ENCODE measurements at regions not wholly inside any gene's neighbourhood (a gene's known extent, or its start where the extent isn't known, plus 50 kb on each side); places are given as distances from the start of the nearest gene placed in this dataset.

DNA sequence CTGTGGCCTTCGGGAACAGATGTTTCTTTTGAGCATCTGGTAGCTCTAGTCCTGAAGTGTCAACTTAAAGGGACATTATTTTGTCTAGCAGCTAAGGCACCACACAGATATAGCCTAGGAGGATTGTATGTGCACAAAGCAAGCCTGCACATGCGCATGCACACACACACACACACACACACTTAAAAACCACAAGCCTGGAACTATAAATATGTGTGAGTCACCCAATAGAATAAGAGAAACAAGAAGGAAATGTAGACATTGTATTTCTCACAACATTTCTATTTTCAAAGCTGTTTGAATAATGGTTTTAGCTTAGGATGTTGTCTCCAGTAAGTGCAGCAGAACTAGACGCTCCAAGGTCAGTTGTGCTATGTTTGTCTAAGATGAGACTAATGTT lies 516.5 kb downstream of the SUCLA2 start:
- WGBS, 4 donors: 34 to 41% (median 38%) methylated on average over 3 of the region's 3 CpGs

GRCh38 chr13:47481536-47481935 lies 519.5 kb downstream of the SUCLA2 start:
- H3K9me3 ChIP-seq (replicated peaks in 1 of 3): no peaks in the 10 kb centered on the region
- intact Hi-C loops (cut with DNase I): no loop called here
- no peaks in the 10 kb centered on the region for H3K36me3 ChIP-seq (replicated peaks in 1 of 2)
- no peak overlapping the region for H3K4me3 ChIP-seq
- no peaks in the 10 kb centered on the region for H3K4me1 ChIP-seq (replicated peaks in 1 of 2)
- no peak for TF ChIP-seq POLR2A (IDR thresholded peaks at IDR 0.05)
- TF ChIP-seq CTCF (IDR thresholded peaks at IDR 0.05): no peak
- no peak for DNase-seq
- H3K27me3 ChIP-seq: no peaks in the 10 kb centered on the region
- H3K27ac ChIP-seq: no peak overlapping the region

More for the DNA sequence above, 516.5 kb downstream of the SUCLA2 start:
- no peak overlapping the region for H3K27ac ChIP-seq
- no peaks in the 10 kb centered on the region for H3K27me3 ChIP-seq
- intact Hi-C loops (cut with DNase I): no loop called here
- no peak overlapping the region for H3K4me3 ChIP-seq
- DNase-seq: no peak
- H3K36me3 ChIP-seq (replicated peaks in 1 of 2): no peaks in the 10 kb centered on the region
- no peak for TF ChIP-seq POLR2A (IDR thresholded peaks at IDR 0.05)
- no peak for TF ChIP-seq CTCF (IDR thresholded peaks at IDR 0.05)
- H3K4me1 ChIP-seq (replicated peaks in 1 of 2): no peaks in the 10 kb centered on the region
- no peaks in the 10 kb centered on the region for H3K9me3 ChIP-seq (replicated peaks in 1 of 3)

DNA sequence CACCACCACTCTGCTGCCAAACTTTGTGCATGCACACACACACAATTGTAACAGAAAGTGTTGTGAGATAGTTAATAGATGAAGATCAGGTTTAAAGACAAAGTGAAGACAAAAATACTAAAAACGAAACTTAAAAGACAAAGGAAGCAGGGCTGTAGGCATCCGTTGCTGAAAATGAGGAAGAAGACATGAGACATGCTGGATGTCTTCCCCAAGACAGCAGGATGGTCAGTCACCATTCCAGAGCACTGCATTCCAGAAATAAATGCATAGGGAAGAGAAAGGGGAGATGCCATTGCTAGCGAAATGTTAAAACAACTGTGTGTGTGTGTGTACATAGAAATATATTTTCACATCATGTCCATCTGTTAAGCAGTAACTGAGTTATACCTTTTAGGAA lies 520.1 kb downstream of the SUCLA2 start:
- Histone ChIP-seq H3K9me3 (replicated peaks in 1 of 3) (no peaks in the 10 kb centered on the region), H3K4me3 (no peak overlapping the region), H3K27ac (no peak overlapping the region), H3K4me1 (replicated peaks in 1 of 2) (no peaks in the 10 kb centered on the region), H3K27me3 (no peaks in the 10 kb centered on the region), H3K36me3 (replicated peaks in 1 of 2) (no peaks in the 10 kb centered on the region)
- DNase-seq: no peak
- 48 to 58% (median 53%) methylated on average over 3 of the region's 3 CpGs for WGBS, 4 donors
- TF ChIP-seq POLR2A (IDR thresholded peaks at IDR 0.05) (no peak), CTCF (IDR thresholded peaks at IDR 0.05) (no peak)
- intact Hi-C loops (cut with DNase I): no loop called here

GRCh38 chr13:47480121-47480520 lies 521.0 kb downstream of the SUCLA2 start:
- Histone ChIP-seq H3K36me3 (replicated peaks in 1 of 2) (no peaks in the 10 kb centered on the region), H3K4me1 (replicated peaks in 1 of 2) (no peaks in the 10 kb centered on the region), H3K27ac (no peak overlapping the region), H3K9me3 (replicated peaks in 1 of 3) (no peaks in the 10 kb centered on the region), H3K4me3 (no peak overlapping the region), H3K27me3 (no peaks in the 10 kb centered on the region)
- intact Hi-C loops (cut with DNase I): no loop called here
- 62 to 80% (median 70%) methylated on average over 4 of the region's 4 CpGs for WGBS, 4 donors
- no peak for DNase-seq
- TF ChIP-seq POLR2A (IDR thresholded peaks at IDR 0.05) (no peak), CTCF (IDR thresholded peaks at IDR 0.05) (no peak)

All from adrenal gland (tissue), 9 donors.